HepG2 (cell line): ENCODE measurements at regions not wholly inside any gene's neighbourhood (a gene's known extent, or its start where the extent isn't known, plus 50 kb on each side); places are given as distances from the start of the nearest gene placed in this dataset.

Experiments used
- ATAC-seq: fragments of 200-7000 bp; cut with Tn5 transposase; 3 replicates; pipeline ENCODE4 v1.9.1; 2020; ENCODE audit warnings: mild to moderate bottlenecking, moderate library complexity
- BruUV-seq: library from RNA; stranded (reverse); fragments of 400-500 nt; replicated peaks from 2 replicates; lab custom pipeline; 2021; lab: Mats Ljungman, UMichigan
- CTCF ChIA-PET: fragments of 300-600 bp; formaldehyde crosslinking; extraction: SDS; loops from one replicate; lab custom pipeline; 2021; ENCODE audit warnings: low total read pairs, inconsistent platforms, low intra/inter-chr PET ratio; lab: Yijun Ruan, JAX
- POLR2A ChIA-PET: fragments of 350-600 bp; sonication (Branson Sonifier 250); formaldehyde crosslinking; loops from one replicate; lab custom pipeline; 2020; ENCODE audit warnings: antibody characterized with exemption, inconsistent platforms; lab: Yijun Ruan, JAX
- DNase-seq: peaks from one replicate; pipeline ENCODE4 v3.0.0-alpha.2; 2015; ENCODE audit warnings: low spot score
- FAIRE-seq: peaks from 3 replicates; lab custom pipeline; 2011; peaks lifted over from hg19 to GRCh38; lab: Jason Lieb, UNC
- H2AFZ ChIP-seq: one replicate; pipeline ENCODE4 v1.6.1; 2011; ENCODE audit warnings: low read length, inconsistent platforms
- H3K27ac ChIP-seq: fragments of 300-600 bp; 3 replicates; pipeline ENCODE4 v1.8.0; 2011; ENCODE audit warnings: mixed run types, mild to moderate bottlenecking, mixed read lengths, low read length, inconsistent platforms; ENCODE audit not compliant: insufficient read depth; ENCODE audit errors: extremely low read length
- H3K27me3 ChIP-seq, 2 experiments: fragments of 200-600 bp in 1 of 2; 2 replicates in 1 of 2; 3 replicates in 1 of 2; pipeline versions ENCODE4 v1.6.0 to v1.8.0; 2011; ENCODE audit warnings: low read length in 2 of 2, mild to moderate bottlenecking in 2 of 2, moderate library complexity in 2 of 2, inconsistent platforms in 1 of 2; ENCODE audit not compliant: insufficient read depth in 2 of 2, control insufficient read depth in 1 of 2
- H3K36me3 ChIP-seq, 2 experiments: fragments of 200-600 bp in 1 of 2; replicated peaks in 1 of 2; 2 replicates in 1 of 2; 3 replicates in 1 of 2; pipeline versions ENCODE4 v1.5.1 to v1.8.0; 2011; ENCODE audit warnings: low read length in 2 of 2, inconsistent platforms in 1 of 2; ENCODE audit not compliant: insufficient read depth in 2 of 2, control insufficient read depth in 1 of 2
- H3K4me1 ChIP-seq: 2 replicates; pipeline ENCODE4 v1.5.1; 2012; ENCODE audit warnings: low read length, inconsistent platforms; ENCODE audit not compliant: insufficient read depth
- H3K4me2 ChIP-seq: 2 replicates; pipeline ENCODE4 v1.6.0; 2011; ENCODE audit warnings: low read depth, low read length, inconsistent platforms
- H3K4me3 ChIP-seq, 3 experiments: fragments of 200-600 bp in 1 of 3; sonication (generic), shearing (Covaris generic) in 1 of 3; replicated peaks in 1 of 3; 2 replicates each; pipeline ENCODE4 v1.5.1; 2011 to 2016; ENCODE audit warnings: low read length in 3 of 3, inconsistent platforms in 2 of 3, low read depth in 2 of 3, mild to moderate bottlenecking in 2 of 3, control low read depth in 1 of 3, mixed read lengths in 1 of 3; ENCODE audit not compliant: insufficient read depth in 1 of 3
- H3K79me2 ChIP-seq: one replicate; pipeline ENCODE4 v1.6.1; 2011; ENCODE audit warnings: low read length, inconsistent platforms; ENCODE audit not compliant: insufficient read depth
- H3K9ac ChIP-seq: 2 replicates; pipeline ENCODE4 v1.6.0; 2011; ENCODE audit warnings: mild to moderate bottlenecking, low read depth, low read length, inconsistent platforms; ENCODE audit not compliant: insufficient read depth
- H3K9me3 ChIP-seq: 2 replicates; pipeline ENCODE4 v1.5.1; 2012; ENCODE audit warnings: mild to moderate bottlenecking, low read length
- H4K20me1 ChIP-seq: 2 replicates; pipeline ENCODE4 v1.6.0; 2011; ENCODE audit warnings: inconsistent platforms, mild to moderate bottlenecking, low read length, moderate library complexity; ENCODE audit not compliant: insufficient read depth
- GABPB1 ChIP-seq: IDR thresholded peaks from 2 replicates; pipeline ENCODE4 v1.6.1; 2016; ENCODE audit warnings: mild to moderate bottlenecking, missing genetic modification reagents, moderate library complexity, missing compliant biosample characterization
- GATAD2A ChIP-seq: IDR thresholded peaks from 2 replicates; pipeline ENCODE4 v1.6.1; 2016
- GTF3A ChIP-seq: sonication (generic); formaldehyde crosslinking; conservative IDR thresholded peaks from 2 replicates; pipeline ENCODE4 v1.4.0; 2020; ENCODE audit warnings: mild to moderate bottlenecking, missing genetic modification reagents
- HOXA9 ChIP-seq: sonication (generic); formaldehyde crosslinking; IDR thresholded peaks from 2 replicates; pipeline ENCODE4 v1.8.1; 2022; ENCODE audit warnings: missing genetic modification reagents, mild to moderate bottlenecking, moderate library complexity, borderline replicate concordance
- PRMT3 ChIP-seq: sonication (generic); formaldehyde crosslinking; IDR thresholded peaks from 2 replicates; pipeline ENCODE4 v1.8.1; 2022; ENCODE audit warnings: low read depth, mild to moderate bottlenecking, moderate library complexity, missing genetic modification reagents, borderline replicate concordance
- TCF7L2 ChIP-seq: IDR thresholded peaks from 2 replicates; pipeline ENCODE4 v1.6.1; 2011; ENCODE audit warnings: mild to moderate bottlenecking, low read depth, low read length, moderate library complexity
- ZGPAT ChIP-seq: IDR thresholded peaks from 2 replicates; pipeline ENCODE4 v1.6.1; 2016; ENCODE audit warnings: mild to moderate bottlenecking
- ZSCAN12 ChIP-seq: sonication (generic); formaldehyde crosslinking; IDR thresholded peaks from 2 replicates; pipeline ENCODE4 v1.9.0; 2021; ENCODE audit warnings: mild to moderate bottlenecking, missing genetic modification reagents
- WGBS: methylation state at CpG from one replicate; pipeline ENCODE4 v1.1.6; 2017; ENCODE audit warnings: low lambda C conversion rate; 5-methylcytosine and 5-hydroxymethylcytosine counted together
- in situ Hi-C: cut with HindIII; loops from 2 replicates; pipeline ENCODE4 v1.10.0; 2017; ENCODE audit warnings: low pct_unique_long_range_greater_than_20kb; ENCODE audit not compliant: extremely low pct_ligation_motif_present
- intact Hi-C: fragments of 100-400 bp; cut with micrococcal nuclease; formaldehyde crosslinking; loops from one replicate; pipeline ENCODE4 v1.10.0; 2022; ENCODE audit not compliant: unreplicated experiment
- TF ChIP-seq, protein P1 (sequence below): sonication (generic); formaldehyde crosslinking; IDR thresholded peaks from 2 replicates; pipeline ENCODE4 v1.4.0; 2020; ENCODE audit warnings: missing genetic modification reagents
- TF ChIP-seq, protein P2 (sequence below): conservative IDR thresholded peaks from 2 replicates; pipeline ENCODE4 v1.6.1; 2018; ENCODE audit warnings: missing genetic modification reagents
- TF ChIP-seq, protein P3 (sequence below): sonication (generic); formaldehyde crosslinking; IDR thresholded peaks from 2 replicates; pipeline ENCODE4 v1.4.0; 2020; ENCODE audit warnings: missing genetic modification reagents

- no TSS peak for BruUV-seq
- peaks cover 13% of the 10 kb centered on the region for H3K4me1 ChIP-seq
- no peaks in the 10 kb centered on the region for H3K79me2 ChIP-seq
- no peaks in the 10 kb centered on the region for H3K36me3 ChIP-seq
- DNase-seq = no peak
- no peak for TF ChIP-seq ZGPAT (CRISPR knock-in tag)
- no peak for TF ChIP-seq PRMT3 (CRISPR knock-in tag)
- no peak for TF ChIP-seq GTF3A (CRISPR knock-in tag)
- no peak for TF ChIP-seq ZSCAN12 (CRISPR knock-in tag)
- no peak for TF ChIP-seq HOXA9
- no peak overlapping the region for H3K9ac ChIP-seq
- no peak overlapping the region for H3K4me2 ChIP-seq
- FAIRE-seq = no peak
- in situ Hi-C loops (no loop called here), intact Hi-C loops (no loop called here)
- no peaks in the 10 kb centered on the region for H3K27me3 ChIP-seq
- no peak for ATAC-seq
- peaks cover 24% of the 10 kb centered on the region for H3K9me3 ChIP-seq
- no peak overlapping the region for H3K4me3 ChIP-seq
- H4K20me1 ChIP-seq = no peaks in the 10 kb centered on the region
- CTCF ChIA-PET = no interaction called here
- no peak overlapping the region for H2AFZ ChIP-seq
- H3K27ac ChIP-seq = no peak overlapping the region
- POLR2A ChIA-PET = no interaction called here
Observed at GRCh38 chr1:83770319-83770661, 228.6 kb downstream of the TTLL7 start.

DNA sequence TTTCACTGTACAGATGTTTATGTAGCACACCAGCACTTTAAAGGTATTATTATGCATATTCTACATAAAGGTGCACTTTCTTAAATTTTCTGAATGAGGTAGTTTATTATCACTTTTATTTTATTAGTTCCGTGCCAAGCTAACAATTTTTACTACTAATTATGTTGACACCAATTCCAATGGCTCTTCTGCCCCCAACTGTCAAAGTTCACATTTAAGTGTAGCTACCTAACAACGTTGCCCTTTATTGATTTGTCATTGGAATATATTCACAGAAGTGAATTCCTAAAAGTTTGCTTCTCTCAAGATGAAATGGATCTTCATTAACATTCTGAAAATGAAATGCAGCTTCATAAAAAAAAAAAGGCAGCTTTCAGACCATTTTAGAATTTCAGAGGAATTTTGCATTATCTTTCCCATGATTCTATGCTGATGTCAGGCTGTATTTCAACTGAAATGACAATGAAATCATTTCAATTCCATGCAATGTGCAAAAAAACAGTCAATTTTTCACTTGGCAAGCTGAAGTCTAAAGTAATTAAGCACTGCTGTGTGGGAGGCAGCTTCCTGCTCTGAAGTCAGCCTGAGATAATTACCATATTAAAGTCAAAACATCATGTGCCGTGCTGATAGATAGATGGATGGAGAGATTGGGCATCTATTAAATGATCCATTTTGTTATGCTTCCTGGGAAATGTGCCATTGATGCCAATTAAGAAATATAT lies 229.2 kb downstream of the TTLL7 start:
- ChIA-PET CTCF (no interaction called here), POLR2A (no interaction called here)
- peaks cover 19% of the 10 kb centered on the region for H3K9me3 ChIP-seq
- 7% methylated on average over 3 of the region's 3 CpGs for WGBS
- H3K4me1 ChIP-seq = peaks cover 19% of the 10 kb centered on the region
- no peaks in the 10 kb centered on the region for H3K36me3 ChIP-seq
- intact Hi-C loops (no loop called here), in situ Hi-C loops (no loop called here)
- DNase-seq (no peak), ATAC-seq (no peak), FAIRE-seq (no peak)
- H3K4me2 ChIP-seq = no peak overlapping the region
- no peak overlapping the region for H3K4me3 ChIP-seq
- no peak overlapping the region for H3K27ac ChIP-seq
- H3K27me3 ChIP-seq = no peaks in the 10 kb centered on the region
- H3K9ac ChIP-seq = no peak overlapping the region
- H3K79me2 ChIP-seq = no peaks in the 10 kb centered on the region
- no peaks in the 10 kb centered on the region for H4K20me1 ChIP-seq
- no TSS peak for BruUV-seq
- H2AFZ ChIP-seq = no peak overlapping the region
- TF ChIP-seq, protein P1, sequence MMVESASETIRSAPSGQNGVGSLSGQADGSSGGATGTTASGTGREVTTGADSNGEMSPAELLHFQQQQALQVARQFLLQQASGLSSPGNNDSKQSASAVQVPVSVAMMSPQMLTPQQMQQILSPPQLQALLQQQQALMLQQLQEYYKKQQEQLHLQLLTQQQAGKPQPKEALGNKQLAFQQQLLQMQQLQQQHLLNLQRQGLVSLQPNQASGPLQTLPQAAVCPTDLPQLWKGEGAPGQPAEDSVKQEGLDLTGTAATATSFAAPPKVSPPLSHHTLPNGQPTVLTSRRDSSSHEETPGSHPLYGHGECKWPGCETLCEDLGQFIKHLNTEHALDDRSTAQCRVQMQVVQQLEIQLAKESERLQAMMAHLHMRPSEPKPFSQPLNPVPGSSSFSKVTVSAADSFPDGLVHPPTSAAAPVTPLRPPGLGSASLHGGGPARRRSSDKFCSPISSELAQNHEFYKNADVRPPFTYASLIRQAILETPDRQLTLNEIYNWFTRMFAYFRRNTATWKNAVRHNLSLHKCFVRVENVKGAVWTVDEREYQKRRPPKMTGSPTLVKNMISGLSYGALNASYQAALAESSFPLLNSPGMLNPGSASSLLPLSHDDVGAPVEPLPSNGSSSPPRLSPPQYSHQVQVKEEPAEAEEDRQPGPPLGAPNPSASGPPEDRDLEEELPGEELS (CRISPR knock-in tag) = no peak
- TF ChIP-seq GABPB1 (CRISPR knock-in tag) = no peak
- TF ChIP-seq, protein P2, sequence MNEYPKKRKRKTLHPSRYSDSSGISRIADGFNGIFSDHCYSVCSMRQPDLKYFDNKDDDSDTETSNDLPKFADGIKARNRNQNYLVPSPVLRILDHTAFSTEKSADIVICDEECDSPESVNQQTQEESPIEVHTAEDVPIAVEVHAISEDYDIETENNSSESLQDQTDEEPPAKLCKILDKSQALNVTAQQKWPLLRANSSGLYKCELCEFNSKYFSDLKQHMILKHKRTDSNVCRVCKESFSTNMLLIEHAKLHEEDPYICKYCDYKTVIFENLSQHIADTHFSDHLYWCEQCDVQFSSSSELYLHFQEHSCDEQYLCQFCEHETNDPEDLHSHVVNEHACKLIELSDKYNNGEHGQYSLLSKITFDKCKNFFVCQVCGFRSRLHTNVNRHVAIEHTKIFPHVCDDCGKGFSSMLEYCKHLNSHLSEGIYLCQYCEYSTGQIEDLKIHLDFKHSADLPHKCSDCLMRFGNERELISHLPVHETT (CRISPR knock-in tag) = no peak
- no peak for TF ChIP-seq GATAD2A (CRISPR knock-in tag)
- no peak for TF ChIP-seq TCF7L2
- TF ChIP-seq, protein P3, sequence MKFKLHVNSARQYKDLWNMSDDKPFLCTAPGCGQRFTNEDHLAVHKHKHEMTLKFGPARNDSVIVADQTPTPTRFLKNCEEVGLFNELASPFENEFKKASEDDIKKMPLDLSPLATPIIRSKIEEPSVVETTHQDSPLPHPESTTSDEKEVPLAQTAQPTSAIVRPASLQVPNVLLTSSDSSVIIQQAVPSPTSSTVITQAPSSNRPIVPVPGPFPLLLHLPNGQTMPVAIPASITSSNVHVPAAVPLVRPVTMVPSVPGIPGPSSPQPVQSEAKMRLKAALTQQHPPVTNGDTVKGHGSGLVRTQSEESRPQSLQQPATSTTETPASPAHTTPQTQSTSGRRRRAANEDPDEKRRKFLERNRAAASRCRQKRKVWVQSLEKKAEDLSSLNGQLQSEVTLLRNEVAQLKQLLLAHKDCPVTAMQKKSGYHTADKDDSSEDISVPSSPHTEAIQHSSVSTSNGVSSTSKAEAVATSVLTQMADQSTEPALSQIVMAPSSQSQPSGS (CRISPR knock-in tag) = no peak
